ENCODE measurements at regions not wholly inside any gene's neighbourhood (a gene's known extent, or its start where the extent isn't known, plus 50 kb on each side); places are given as distances from the start of the nearest gene placed in this dataset.

DNA sequence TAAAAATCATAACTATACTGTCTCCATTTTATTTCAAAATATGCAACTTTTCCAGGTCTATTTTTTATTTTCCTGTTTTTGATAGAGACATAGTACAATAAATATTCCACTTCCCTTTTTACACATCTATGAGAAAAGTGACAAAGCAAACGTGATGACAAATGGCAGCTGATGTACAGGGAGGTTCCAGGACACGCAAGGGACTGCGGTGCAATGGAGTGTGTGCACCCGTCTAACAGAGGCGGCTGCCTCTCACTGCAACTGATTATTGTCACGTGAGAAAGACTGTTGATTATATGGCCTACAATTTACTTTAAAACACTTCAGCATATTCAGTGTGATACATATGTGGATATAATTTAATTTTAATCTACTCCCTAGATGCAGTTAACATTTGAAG, 142.6 kb downstream of the LRRC30 start:
- no peak for TF ChIP-seq ZFP30 (CRISPR knock-in tag; IDR thresholded peaks at IDR 0.05)
- no peak for TF ChIP-seq PPARA (CRISPR knock-in tag; IDR thresholded peaks at IDR 0.05; ENCODE audit: borderline replicate concordance)
- TF ChIP-seq ZFP3 (CRISPR knock-in tag; IDR thresholded peaks at IDR 0.05), result no peak
- no peak for TF ChIP-seq GLIS3 (CRISPR knock-in tag; IDR thresholded peaks at IDR 0.05)
- no peak for TF ChIP-seq ZNF70 (CRISPR knock-in tag; IDR thresholded peaks at IDR 0.05)
- no peak for TF ChIP-seq TOX (CRISPR knock-in tag; IDR thresholded peaks at IDR 0.05; ENCODE audit: borderline replicate concordance)
- TF ChIP-seq, protein P1, sequence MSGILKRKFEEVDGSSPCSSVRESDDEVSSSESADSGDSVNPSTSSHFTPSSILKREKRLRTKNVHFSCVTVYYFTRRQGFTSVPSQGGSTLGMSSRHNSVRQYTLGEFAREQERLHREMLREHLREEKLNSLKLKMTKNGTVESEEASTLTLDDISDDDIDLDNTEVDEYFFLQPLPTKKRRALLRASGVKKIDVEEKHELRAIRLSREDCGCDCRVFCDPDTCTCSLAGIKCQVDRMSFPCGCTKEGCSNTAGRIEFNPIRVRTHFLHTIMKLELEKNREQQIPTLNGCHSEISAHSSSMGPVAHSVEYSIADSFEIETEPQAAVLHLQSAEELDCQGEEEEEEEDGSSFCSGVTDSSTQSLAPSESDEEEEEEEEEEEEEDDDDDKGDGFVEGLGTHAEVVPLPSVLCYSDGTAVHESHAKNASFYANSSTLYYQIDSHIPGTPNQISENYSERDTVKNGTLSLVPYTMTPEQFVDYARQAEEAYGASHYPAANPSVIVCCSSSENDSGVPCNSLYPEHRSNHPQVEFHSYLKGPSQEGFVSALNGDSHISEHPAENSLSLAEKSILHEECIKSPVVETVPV (CRISPR knock-in tag; IDR thresholded peaks at IDR 0.05), result no peak
- TF ChIP-seq ISL1 (CRISPR knock-in tag; IDR thresholded peaks at IDR 0.05), result no peak
- TF ChIP-seq OSR1 (CRISPR knock-in tag; IDR thresholded peaks at IDR 0.05), result no peak
- TF ChIP-seq, protein P2, sequence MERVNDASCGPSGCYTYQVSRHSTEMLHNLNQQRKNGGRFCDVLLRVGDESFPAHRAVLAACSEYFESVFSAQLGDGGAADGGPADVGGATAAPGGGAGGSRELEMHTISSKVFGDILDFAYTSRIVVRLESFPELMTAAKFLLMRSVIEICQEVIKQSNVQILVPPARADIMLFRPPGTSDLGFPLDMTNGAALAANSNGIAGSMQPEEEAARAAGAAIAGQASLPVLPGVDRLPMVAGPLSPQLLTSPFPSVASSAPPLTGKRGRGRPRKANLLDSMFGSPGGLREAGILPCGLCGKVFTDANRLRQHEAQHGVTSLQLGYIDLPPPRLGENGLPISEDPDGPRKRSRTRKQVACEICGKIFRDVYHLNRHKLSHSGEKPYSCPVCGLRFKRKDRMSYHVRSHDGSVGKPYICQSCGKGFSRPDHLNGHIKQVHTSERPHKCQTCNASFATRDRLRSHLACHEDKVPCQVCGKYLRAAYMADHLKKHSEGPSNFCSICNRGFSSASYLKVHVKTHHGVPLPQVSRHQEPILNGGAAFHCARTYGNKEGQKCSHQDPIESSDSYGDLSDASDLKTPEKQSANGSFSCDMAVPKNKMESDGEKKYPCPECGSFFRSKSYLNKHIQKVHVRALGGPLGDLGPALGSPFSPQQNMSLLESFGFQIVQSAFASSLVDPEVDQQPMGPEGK (CRISPR knock-in tag; IDR thresholded peaks at IDR 0.05; ENCODE audit: borderline replicate concordance), result no peak
- no peak for TF ChIP-seq ZNF565 (CRISPR knock-in tag; conservative IDR thresholded peaks at IDR 0.05; ENCODE audit: low read depth)
- no peak for TF ChIP-seq SNAI2 (CRISPR knock-in tag; IDR thresholded peaks at IDR 0.05)

Measured in SK-N-SH treated with all-trans-retinoic acid at 6 μM for 48 hours (cell line).